NCI-H460 (cell line): ENCODE measurements at regions not wholly inside any gene's neighbourhood (a gene's known extent, or its start where the extent isn't known, plus 50 kb on each side); places are given as distances from the start of the nearest gene placed in this dataset.
A peak's percentile ranks its signal among the peaks of the same experiment; 100 is the strongest.

Experiments used
- DNase-seq: peaks from one replicate; pipeline ENCODE4 v3.0.0-alpha.2; 2016; ENCODE audit warnings: low read depth; ENCODE audit errors: extremely low read depth

DNA sequence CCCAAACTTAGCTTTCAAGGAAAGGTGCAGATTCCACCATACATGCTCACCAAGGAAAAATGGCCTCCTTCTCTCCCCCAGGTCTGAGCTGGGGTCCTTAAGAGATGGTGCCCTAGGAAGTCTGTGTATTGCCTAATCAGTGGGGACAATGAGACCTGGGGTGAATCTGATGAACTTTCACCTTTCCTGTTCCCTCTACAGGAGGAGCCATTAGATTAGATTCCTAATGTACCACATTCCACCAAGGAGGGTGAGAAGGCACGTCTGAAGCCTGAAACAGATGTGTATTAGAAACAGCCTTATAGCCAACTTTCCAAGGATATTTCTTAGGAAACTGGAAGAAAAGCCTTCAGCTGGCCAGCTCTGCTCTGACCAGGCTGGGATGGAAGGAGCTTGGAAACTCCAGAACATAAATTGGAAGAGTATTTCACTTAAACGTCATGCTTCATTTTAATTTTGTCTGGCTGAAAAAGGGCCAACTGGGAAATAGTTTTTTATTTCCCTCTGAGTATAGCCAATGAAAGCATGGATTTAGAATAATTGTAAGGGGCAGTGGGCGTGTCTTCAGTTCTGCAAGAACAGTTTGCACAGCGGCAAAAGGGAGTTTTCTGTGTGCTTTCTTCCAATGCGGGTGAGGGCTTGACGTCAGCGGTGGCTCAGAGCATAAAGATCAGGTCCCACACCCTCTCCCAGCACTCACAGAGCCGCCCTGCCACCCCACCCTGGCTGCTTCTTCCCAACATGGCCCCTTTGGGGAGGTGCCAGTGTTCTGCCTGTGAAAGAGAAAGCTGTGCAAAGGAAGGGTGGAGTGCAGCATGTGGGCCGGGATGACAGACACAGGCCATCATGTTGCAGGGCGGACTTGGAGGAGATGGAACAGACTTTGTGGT lies 210.9 kb downstream of the ESM1 start:
- peak; percentile 26 for DNase-seq

DNA sequence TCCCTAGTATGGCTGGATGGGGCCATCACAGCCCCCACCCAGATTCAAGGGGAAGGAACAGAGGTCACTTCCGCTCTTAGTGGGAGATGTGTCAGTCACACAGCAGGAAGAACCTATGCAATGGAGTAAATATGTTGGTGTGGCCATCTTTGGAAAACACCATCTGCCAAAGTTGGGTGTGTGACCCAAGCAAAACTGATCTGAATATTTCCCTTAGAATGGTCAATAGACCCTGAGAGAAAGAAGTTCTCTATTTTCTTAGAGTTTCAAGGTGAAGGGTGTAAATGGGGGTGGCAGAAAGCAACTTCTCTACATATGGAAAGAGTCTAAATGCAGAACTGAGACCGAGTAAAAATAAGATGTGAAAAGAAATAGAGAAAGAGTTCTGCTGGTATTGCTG lies 212.7 kb downstream of the ESM1 start:
- DNase-seq, result no peak

DNA sequence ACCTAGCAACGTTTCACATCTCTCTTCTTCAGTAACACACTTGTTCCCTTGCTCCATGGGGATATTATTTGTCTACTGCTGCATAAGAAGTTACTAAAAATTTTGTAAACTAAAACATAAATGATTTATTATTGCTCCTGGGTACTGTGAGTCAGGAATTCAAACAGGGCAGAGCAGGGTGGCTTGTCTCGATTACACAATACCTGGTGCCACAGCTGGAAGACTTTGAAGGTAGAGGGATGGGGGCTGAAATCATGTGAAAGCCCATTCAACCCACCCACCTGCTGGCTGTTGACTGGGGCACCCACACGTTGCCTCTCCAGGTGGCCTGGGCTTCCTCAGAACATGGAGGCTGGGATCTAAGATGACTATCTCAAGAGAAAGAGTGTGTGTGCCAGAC lies 213.2 kb downstream of the ESM1 start:
- DNase-seq, result no peak

DNA sequence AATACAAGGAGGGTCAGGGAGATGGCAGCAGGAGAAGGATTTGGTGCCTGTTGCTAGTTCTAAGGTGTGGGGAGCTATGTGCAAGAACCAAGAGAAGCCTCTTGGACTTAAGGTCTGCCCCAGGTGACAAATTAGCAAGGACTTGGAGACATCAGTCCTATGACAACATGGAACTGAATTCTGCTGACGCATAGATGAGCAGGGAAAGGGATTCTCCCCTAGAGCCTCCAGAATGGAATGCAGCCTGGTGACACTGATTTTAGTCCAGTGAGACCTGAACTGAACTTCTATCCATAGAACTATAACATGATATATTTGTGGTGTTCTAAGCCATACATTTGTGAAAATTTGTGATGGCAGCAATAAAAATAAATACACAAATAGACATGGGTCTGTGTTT lies 215.6 kb downstream of the ESM1 start:
- DNase-seq, result no peak

DNA sequence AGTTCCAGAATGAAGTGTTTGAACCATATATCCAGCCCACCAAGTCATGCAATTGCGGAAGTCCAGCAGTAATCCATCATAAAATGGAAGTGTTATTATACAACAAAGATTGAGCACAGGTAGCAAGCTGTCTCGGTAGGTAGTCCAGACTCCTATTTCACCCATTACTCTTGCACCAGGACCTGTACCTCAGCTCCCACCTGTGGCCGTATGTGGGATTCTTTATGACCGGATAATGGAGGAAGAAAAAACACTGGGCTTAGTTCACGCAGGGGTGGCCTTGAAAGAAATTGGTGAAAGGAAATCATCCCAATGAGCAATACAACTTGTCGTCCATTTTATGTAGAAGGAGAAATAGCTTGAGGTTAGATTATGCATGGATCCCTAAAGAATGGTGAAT lies 216.3 kb downstream of the ESM1 start:
- no peak for DNase-seq

DNA sequence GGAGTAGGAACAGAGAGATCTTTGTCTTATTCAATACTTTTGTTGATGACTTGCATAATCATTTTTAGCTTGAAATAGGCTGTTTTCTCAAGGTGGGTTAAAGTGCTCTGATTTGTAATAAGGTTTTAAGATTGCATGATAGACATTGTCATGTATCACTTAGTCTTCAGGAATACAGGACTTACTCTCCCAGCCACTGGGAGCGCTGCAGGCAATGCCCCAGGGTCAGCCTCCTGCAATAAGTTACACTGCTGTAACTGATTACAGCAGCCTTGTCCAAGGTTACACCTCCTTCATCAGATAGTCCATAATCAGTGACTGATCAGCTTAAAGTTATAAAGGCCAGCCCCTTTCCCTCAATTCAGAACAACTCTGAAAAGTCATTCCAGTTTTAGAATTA lies 218.6 kb downstream of the ESM1 start:
- DNase-seq, result no peak

DNA sequence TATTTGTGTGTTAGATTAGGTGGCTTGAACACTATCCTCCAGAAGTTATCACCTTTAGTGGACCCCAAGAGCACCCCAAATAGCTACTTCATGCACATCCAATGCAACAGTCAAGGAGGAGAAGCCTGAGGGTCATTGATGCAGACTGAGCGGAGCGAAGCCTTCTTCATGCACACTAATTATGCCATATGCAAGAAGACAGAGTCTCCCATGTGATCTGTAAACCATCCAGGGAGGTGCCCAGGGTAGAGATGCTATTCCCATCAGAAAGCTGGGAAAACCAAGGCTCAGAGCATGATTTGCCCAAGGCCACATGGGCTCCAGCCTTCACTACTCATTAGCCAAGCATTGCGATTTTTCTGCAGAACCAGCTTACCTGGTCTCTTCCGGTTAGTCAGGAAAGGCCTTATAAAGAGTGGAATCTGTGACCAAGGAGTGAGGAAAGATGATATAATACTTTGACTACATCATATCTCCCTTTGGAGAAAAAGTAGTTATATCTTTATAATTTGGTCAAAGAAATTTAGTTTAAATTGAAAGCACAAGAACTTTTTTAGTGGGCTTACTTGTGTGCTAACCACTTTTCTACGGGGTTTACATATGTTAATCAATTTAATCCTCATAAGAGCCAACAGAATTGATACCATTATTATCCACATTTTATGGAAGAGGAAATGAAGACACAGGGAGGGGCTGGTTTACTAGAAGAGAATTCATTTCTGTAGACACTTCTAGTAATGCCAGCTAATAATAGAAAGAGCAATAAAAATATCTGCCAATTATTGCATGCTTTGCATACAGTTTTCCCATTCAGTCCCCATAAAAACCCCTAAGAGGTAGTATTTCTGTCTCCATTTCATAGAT lies 220.0 kb downstream of the ESM1 start:
- no peak for DNase-seq

DNA sequence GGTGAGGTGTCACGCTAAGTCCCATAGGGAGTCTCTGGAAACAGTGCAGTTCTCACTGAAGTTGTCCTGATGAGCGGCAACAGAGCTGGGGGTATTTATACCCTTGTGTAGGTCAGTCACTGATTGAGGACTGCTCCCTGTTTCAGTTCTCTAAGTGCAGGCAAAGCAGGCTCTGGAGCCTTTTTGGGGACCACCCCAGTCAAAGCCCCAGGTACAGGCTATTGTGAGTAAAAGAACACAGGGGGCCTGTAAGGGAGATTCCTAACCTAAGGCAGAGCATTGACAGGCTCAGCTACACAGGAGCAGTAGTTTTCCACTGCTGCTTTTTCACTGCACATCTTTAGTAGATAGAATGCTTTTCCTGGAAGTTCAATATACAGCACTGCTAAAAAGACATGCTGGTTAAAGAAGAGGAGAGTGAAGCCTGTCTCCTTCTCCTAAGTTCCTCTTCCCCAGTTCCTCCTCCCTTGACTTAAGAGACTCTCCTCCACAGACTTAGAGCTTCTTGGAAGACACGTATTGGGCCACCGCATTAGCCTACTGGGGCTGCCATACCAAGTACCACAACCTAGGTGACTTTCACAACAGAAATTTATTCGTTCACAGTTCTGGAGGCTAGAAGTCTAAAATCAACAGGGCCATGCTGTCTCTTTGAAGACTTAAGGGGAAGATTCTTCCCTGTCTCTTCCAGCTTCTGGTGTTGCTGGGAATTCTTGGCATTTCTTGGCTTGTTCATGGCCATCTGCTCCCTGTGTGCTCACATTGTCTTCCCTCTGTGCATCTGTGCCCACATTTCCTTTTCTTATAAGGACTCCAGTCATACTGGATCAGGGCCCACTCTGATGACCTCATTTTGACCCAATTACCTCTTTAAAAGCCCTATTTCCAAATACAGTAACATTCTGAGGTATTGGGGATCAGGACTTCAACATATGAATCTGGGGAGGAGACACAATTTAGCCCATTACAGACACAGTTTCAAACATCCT lies 221.0 kb downstream of the ESM1 start:
- DNase-seq, result no peak

DNA sequence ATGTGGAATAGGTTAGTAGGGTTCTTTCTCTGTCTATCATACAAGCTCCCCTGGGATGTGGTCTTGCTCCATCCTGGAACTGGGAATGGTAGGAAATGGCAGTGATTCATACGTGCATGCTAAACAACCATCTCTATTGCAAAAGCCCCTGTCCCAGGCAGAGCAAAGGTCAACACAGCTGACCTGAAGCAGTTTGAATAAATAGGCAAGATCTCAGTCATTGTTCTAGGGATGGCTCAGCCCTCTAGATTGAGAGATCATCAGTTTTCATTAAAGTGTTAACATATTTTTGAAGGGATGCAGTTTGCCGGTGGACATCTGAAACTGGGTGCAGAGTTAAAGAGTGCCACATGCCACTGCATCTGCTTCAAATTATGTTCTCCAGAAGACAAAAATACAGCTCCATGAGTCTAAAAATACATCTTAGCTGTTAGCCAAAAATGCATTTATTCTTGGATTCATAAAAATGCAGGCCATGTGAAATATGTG lies 224.1 kb downstream of the ESM1 start:
- no peak for DNase-seq

DNA sequence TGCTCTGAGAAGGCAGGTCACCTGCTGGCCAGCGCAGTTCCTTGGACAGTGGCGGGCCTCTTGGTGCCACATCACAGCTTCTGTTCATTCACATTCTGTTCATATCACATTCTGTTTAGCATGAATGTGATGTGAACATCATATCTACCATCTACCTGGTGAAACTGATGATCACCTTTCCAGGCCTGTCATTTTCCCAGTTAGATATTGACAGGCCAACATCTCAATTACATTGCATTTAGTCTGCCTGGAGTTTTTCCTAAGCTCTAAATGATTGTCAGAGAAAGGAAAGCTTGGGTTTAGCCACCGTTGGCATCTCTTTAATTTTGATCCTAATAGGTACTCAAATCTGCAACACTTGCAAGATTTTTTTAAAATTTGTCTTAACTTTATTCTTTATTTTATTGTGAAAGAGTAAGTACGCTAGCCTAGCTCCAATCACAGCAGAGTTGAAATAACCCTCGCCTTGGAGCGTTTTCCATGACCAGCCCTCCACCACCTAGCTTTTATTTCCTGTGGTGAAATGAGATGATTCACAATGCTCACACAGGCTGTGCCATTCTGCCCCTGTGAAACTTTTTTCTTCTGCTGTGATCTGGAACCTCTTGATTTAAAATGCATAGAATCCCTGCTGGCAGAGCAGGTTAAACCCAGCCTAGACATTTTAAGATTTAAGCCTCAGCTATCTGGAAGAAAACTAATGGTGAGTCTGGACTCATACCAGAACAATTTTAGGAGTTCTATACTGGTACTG lies 225.0 kb downstream of the ESM1 start:
- no peak for DNase-seq

DNA sequence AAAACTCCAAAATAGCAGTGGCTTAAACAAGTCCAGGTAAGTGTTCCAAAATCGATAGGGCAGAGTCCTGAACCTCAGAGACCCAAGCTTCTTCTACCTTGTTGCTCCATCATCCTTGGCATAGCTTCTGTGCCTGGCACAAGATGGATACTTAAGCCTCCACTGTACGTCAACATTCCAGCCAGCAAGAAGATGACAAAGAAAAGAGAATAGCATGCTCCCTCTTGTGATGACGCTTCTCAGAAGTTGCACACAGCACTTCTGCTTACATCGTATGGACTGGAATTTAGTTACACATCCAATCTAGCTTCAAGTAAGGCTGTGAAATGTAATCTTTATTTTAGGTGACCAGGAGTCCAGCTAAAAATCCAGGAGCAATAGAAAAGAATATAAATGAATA lies 227.4 kb downstream of the ESM1 start:
- DNase-seq, result no peak

DNA sequence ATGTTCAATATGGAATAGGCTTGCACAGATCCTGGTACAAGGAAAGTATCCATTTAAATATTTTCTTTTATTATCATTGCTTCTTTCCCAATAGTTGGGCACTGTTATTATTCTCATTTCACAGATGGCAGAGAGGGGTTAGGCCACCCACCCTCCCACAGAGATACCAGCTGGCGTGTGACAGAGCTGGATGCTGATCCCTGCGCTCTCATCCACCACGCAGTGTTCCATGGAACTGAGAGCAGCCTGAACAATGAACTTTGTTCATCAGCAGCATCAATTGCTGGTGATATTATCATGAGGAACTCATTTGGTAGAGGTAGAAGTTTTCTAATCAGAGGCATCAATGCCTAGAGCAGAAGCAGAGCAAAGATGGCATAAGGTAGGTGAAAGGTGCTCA lies 227.9 kb downstream of the ESM1 start:
- DNase-seq, result no peak

DNA sequence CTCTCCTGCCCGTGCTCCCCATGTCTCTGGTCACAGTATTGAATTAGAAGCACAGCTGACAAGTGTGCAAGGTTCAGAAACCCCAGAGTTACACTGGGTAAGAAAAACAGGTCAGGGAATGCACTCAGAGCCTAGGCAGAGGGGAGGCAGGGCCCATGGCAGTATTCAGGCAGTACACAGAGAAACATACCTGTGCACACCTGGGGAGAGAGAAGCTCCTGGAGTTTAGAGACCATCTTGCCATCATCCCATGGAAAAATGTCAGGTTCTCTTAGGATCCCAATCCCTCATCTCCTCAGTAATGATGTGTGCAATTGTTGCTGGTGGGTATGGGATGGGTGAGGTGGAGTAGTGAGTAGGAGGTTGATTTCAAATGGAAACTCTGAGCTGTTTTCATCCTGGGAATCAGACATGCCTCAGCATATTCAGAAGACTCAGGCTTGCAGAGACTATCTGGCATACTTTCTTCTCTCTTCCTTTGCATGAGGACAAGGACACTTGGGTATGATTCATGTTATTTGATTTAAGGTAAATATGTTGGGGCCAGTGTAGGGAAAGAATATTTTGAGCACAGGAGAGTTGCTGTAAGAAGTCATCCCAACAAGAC lies 228.5 kb downstream of the ESM1 start:
- DNase-seq, result no peak

DNA sequence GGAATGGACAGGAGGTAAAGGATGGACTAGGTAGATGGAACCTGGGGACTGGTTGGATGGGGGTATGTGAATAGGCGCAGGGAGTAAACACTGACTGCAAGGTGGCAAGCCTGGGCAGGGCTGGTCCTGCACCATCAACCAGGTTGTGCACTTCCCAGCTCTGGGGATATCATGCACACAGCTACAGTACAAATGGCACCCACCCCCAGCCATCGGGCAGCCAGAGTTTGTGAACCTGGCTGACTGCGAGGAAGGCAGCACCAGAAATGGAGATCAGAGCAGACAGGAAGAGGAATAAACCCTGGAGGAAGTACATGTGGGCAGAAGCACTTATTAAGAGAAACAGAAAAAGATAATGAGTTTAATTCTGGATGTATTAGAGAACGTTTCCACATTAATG lies 229.1 kb downstream of the ESM1 start:
- DNase-seq, result no peak

DNA sequence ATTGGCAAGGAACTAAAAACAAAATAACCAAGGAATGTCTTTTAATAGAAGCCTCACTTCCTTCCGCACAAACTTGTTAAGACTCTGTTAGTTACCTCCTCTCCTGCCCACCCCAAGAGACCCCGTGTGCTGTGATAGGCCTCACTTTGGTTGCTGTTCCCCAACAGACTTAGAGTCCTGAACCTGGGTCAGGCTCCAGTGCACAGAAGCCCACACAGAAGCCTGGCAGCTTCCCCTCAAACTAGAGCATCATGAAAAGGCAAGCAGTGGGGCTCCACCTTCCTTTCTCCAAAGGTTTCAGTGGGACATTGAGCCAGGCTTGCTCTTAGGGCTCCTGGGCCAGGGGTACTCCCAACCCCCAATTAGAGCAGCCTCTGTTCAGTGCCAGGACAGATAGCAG lies 230.5 kb downstream of the ESM1 start:
- no peak for DNase-seq

DNA sequence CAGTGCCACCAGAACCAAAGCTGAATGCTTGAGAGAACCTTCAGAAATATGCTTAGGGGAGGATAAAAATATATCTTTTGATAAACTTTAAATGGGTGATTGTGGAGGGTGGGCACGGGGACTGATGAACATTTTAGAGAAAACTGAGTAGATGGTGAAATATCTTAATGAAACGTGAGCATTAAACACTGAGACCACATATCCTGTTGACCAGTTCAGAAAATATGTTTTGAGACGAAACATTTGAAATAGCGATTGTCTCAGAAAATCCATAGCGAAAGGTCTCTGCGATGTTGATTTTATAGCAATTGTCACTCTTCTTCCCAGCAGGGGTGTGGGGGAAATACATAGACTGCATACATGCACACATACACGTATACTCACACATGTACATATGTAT lies 231.0 kb downstream of the ESM1 start:
- DNase-seq, result no peak

DNA sequence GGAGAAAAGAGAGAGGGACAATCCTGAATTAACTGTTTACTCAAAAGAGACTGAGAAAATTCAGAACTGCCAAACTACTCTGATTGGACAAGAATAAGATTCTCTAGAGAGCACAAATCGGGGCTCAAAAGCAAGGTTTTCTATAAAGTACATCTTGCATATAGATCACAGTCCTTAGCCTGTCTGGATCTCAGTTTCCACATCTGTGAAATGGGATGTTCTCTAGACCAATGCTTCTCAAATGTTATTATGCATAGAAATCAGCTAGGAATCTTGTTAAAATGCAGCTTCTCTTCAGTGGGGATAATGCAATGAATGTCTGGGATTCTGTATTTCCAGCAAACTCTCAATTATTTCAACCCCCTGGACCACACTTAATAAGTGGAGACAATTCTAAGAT lies 231.6 kb downstream of the ESM1 start:
- DNase-seq, result no peak

DNA sequence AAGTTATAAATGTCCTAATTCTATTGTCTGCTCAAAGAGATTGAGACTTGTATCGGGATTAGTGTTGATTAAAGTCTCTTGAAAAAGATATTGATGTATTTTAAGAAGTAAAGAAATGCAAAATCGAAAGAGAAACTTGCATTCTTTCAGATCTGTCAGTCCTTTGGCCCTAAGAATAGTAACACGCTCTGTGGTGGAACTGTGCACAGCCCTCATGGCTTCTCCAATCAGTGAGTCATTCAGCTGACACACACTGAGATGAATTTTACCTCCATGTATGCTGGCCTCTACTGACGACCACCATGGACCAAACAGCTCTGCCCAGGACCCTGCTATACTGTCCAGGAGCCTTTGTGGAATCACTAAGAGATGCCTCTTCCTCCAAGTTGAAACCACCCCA lies 232.4 kb downstream of the ESM1 start:
- DNase-seq, result no peak

DNA sequence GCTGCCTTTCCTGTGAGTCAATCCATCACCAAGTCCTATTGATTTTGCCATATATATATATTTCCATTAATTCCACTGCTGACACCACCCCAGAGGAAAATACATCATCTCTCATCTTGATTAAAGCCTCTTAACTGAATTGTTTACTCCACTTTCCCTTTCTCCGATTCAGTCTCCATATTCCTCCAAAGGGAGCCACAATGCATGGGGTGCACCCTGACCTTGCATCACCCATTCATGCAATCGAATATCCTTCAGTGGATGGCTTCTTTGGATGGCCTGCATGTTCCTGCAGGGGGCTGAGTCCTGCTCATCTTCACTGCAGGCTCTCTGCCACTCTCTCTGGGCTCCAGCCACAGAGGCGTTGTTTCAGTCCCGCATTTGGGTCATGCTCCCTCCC lies 231.0 kb downstream of the SNX18 start:
- DNase-seq, result no peak
